Gastroesophageal sphincter (tissue), 4 donors: ENCODE measurements at regions not wholly inside any gene's neighbourhood (a gene's known extent, or its start where the extent isn't known, plus 50 kb on each side); places are given as distances from the start of the nearest gene placed in this dataset.
"Not testable (repeated sequence)": the region's sequence is repeated elsewhere in the genome, so short reads cannot be mapped to it uniquely, and the experiment has no call there.

ENCODE experiments used
- ATAC-seq: fragments of 150-250 bp; one replicate; pipeline ENCODE4 v1.9.1; 2016; ENCODE audit warnings: mild to moderate bottlenecking, moderate library complexity
- H3K27ac ChIP-seq, 4 donors: fragments of 200-600 bp; sonication (generic) in 3 of 4; 1 replicate in 3 of 4; 2 replicates in 1 of 4; pipeline ENCODE4 v1.5.1; 2016 to 2019
- H3K27me3 ChIP-seq: fragments of 200-600 bp; sonication (generic); one replicate; pipeline ENCODE4 v1.5.1; 2019
- H3K36me3 ChIP-seq, 2 donors: fragments of 200-600 bp; sonication (generic); one replicate each; pipeline ENCODE4 v1.5.1; 2019; ENCODE audit warnings: control low read depth in 1 of 2
- H3K4me1 ChIP-seq, 3 donors: fragments of 200-600 bp; sonication (generic); 1 replicate in 2 of 3; 2 replicates in 1 of 3; pipeline ENCODE4 v1.5.1; 2016 to 2019; ENCODE audit warnings: control low read depth in 2 of 3
- H3K4me3 ChIP-seq, 2 donors: fragments of 200-600 bp; sonication (generic); one replicate each; pipeline ENCODE4 v1.5.1; 2019; ENCODE audit warnings: mild to moderate bottlenecking in 1 of 2, moderate library complexity in 1 of 2
- H3K9me3 ChIP-seq, 3 donors: fragments of 200-600 bp; sonication (generic); one replicate each; pipeline ENCODE4 v1.5.1; 2017 to 2019; ENCODE audit warnings: control low read depth in 2 of 3
- EP300 ChIP-seq: sonication (generic); formaldehyde crosslinking; IDR thresholded peaks from one replicate; pipeline ENCODE4 v1.6.1; 2017; ENCODE audit warnings: antibody characterized with exemption, mild to moderate bottlenecking
- POLR2A ChIP-seq, 2 donors: fragments of 450-650 bp; IDR thresholded peaks; one replicate each; pipeline ENCODE4 v1.6.1; 2017; ENCODE audit warnings: antibody characterized with exemption in 2 of 2, mild to moderate bottlenecking in 2 of 2, moderate library complexity in 1 of 2
- POLR2AphosphoS5 ChIP-seq: sonication (generic); formaldehyde crosslinking; IDR thresholded peaks from one replicate; pipeline ENCODE4 v1.6.1; 2017; ENCODE audit warnings: antibody characterized with exemption
- WGBS, 2 donors: methylation state at CpG; one replicate each; pipeline ENCODE4 v1.1.5; 2018; ENCODE audit warnings: low coverage in 1 of 2; 5-methylcytosine and 5-hydroxymethylcytosine counted together
- TF ChIP-seq, protein P1 (sequence below), 4 experiments: fragments of 200-600 bp in 2 of 4; fragments of 450-650 bp in 2 of 4; sonication (generic) in 1 of 4; IDR thresholded peaks; one replicate each; pipeline ENCODE4 v1.5.1; 2017 to 2019; ENCODE audit warnings: antibody characterized with exemption in 4 of 4, mild to moderate bottlenecking in 2 of 4, moderate library complexity in 2 of 4

DNA sequence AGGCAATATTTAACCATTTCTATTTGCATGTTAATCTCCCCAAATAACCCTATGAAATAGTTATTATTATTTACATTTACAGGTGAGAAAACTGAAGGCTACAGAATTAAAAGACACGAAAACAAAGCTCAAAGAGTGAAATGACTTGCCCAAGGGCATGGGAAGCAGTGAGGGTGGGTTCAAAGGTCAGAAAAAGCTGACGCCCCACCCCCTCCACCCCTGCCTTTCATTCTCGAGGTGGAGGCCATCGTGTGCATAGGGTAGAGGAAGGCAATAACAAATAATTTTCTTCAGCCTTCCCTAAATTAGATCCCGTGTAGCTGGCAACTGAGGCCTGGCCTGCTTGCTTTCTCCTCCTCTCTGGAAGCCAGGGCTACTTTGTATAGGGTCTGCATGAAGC lies 56.1 kb upstream of the RBFOX2 start:
- Histone ChIP-seq H3K4me1 (no peaks in the 10 kb centered on the region), H3K27ac (no peak overlapping the region), H3K27me3 (no peaks in the 10 kb centered on the region), H3K9me3 (no peaks in the 10 kb centered on the region), H3K4me3 (no peak overlapping the region), H3K36me3 (no peaks in the 10 kb centered on the region)
- TF ChIP-seq POLR2AphosphoS5 (no peak), POLR2A (IDR thresholded peaks at IDR 0.05) (no peak), EP300 (no peak)
- TF ChIP-seq, protein P1, sequence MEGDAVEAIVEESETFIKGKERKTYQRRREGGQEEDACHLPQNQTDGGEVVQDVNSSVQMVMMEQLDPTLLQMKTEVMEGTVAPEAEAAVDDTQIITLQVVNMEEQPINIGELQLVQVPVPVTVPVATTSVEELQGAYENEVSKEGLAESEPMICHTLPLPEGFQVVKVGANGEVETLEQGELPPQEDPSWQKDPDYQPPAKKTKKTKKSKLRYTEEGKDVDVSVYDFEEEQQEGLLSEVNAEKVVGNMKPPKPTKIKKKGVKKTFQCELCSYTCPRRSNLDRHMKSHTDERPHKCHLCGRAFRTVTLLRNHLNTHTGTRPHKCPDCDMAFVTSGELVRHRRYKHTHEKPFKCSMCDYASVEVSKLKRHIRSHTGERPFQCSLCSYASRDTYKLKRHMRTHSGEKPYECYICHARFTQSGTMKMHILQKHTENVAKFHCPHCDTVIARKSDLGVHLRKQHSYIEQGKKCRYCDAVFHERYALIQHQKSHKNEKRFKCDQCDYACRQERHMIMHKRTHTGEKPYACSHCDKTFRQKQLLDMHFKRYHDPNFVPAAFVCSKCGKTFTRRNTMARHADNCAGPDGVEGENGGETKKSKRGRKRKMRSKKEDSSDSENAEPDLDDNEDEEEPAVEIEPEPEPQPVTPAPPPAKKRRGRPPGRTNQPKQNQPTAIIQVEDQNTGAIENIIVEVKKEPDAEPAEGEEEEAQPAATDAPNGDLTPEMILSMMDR (IDR thresholded peaks at IDR 0.05), result no peak
- 63 to 83% methylated on average over 4 to 5 of the region's 5 CpGs for WGBS, 2 donors
- no peak for ATAC-seq

DNA sequence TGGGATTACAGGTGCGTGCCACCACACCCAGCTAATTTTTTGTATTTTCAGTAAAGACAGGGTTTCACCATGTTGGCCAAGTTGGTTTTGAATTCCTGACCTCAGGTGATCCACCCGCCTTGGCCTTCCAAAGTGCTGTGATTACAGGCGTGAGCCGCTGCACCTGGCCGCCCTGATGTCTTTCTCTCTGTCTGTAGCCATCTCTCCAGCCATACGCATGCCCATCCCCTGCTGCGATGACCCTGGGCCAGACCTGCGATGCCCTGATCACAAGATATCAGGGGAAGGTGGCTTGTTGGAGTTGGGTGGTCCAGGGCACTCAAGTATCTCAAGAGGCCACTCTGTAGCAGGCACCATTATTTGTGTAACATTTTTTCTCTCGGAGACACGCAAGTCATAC lies 54.4 kb upstream of the RBFOX2 start:
- Histone ChIP-seq H3K9me3 (no peaks in the 10 kb centered on the region), H3K4me3 (no peak overlapping the region), H3K27me3 (no peaks in the 10 kb centered on the region), H3K36me3 (no peaks in the 10 kb centered on the region), H3K4me1 (no peaks in the 10 kb centered on the region), H3K27ac (no peak overlapping the region)
- WGBS, 2 donors, result 86 to 100% methylated on average over 2 to 8 of the region's 10 CpGs
- TF ChIP-seq POLR2AphosphoS5 (no peak), POLR2A (IDR thresholded peaks at IDR 0.05) (no peak), EP300 (no peak)
- TF ChIP-seq, protein P1 (IDR thresholded peaks at IDR 0.05), result no peak
- no peak for ATAC-seq

GRCh38 chr22:36081023-36081431 lies 52.4 kb upstream of the RBFOX2 start:
- Histone ChIP-seq H3K4me1 (no peaks in the 10 kb centered on the region), H3K4me3 (no peak overlapping the region), H3K27me3 (no peaks in the 10 kb centered on the region), H3K36me3 (no peaks in the 10 kb centered on the region), H3K9me3 (no peaks in the 10 kb centered on the region), H3K27ac (no peak overlapping the region)
- 69 to 72% methylated on average over 5 to 6 of the region's 6 CpGs for WGBS, 2 donors
- TF ChIP-seq EP300 (no peak), POLR2AphosphoS5 (peak; percentile 56)
- TF ChIP-seq, protein P1 (IDR thresholded peaks at IDR 0.05), result no peak
- peak; percentile 78 for ATAC-seq

- ATAC-seq, H3K27ac ChIP-seq, H3K36me3 ChIP-seq, H3K27me3 ChIP-seq, H3K4me1 ChIP-seq, H3K9me3 ChIP-seq, H3K4me3 ChIP-seq: not testable (repeated sequence)
Measured at GRCh38 chr22:36080281-36080680, 51.7 kb upstream of the RBFOX2 start.

- Histone ChIP-seq H3K4me3 (no peak overlapping the region), H3K4me1 (no peaks in the 10 kb centered on the region), H3K27me3 (no peaks in the 10 kb centered on the region), H3K36me3 (no peaks in the 10 kb centered on the region), H3K9me3 (no peaks in the 10 kb centered on the region), H3K27ac (no peak overlapping the region)
- no peak for ATAC-seq
- TF ChIP-seq, protein P1 (IDR thresholded peaks at IDR 0.05), result no peak
- no peak for TF ChIP-seq POLR2AphosphoS5
- no peak for TF ChIP-seq EP300
- no peak for TF ChIP-seq POLR2A (IDR thresholded peaks at IDR 0.05)
- WGBS, 2 donors, result 90 to 100% methylated on average over 1 to 2 of the region's 2 CpGs
Measured at GRCh38 chr22:36079041-36079440, 50.4 kb upstream of the RBFOX2 start.
